Left colon (tissue), 2 donors: ENCODE measurements at regions not wholly inside any gene's neighbourhood (a gene's known extent, or its start where the extent isn't known, plus 50 kb on each side); places are given as distances from the start of the nearest gene placed in this dataset.
A peak's percentile ranks its signal among the peaks of the same experiment; 100 is the strongest.

Source experiments
- ATAC-seq: fragments of 200-7000 bp; cut with Tn5 transposase; one replicate; pipeline ENCODE4 v1.9.1; 2020; ENCODE audit warnings: mild to moderate bottlenecking, moderate library complexity
- DNase-seq, 2 donors: peaks; one replicate each; pipeline ENCODE4 v3.0.0-alpha.2; 2020
- intact Hi-C, 2 donors: fragments of 100-400 bp; cut with DNase I in 1 of 2; cut with micrococcal nuclease in 1 of 2; formaldehyde crosslinking; loops; one replicate each; pipeline versions ENCODE4 v1.11.2 to v1.14.0; 2022; cut with DNase I, micrococcal nuclease
- donor health status: DM: no; HTN: no; CAD: no.
- donor health status: DM: yes; HTN: yes; CAD: no.

DNA sequence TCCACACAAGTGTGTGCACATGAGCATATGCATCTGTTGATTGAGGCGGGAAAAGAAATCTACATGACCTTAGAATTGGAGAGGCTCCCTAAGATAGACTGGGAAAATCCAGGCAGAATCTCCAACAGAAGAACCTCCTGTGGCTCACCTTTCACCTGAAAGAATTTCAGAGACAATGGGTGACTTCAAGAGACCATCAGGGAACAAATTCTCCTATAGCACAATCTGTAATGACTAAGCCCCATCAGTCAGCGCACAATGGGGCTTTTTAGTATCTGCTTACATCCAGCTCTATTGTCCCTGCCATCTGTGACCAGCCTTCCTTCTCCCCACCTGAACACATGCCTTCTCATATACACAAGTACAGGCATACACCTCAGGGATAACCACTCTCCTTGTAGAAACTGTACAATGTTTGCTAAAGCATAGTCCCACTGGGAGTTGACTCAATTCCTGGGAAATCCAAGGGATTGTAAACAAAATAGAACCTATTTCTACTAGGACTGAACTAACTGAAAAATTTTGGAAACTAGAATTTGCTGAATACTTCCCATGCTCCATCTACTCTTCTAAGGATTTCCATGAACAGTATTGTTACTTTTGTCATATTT, 150.8 kb upstream of the STXBP5 start:
- DNase-seq (no peak), ATAC-seq (no peak)
- intact Hi-C loops = no loop called here

DNA sequence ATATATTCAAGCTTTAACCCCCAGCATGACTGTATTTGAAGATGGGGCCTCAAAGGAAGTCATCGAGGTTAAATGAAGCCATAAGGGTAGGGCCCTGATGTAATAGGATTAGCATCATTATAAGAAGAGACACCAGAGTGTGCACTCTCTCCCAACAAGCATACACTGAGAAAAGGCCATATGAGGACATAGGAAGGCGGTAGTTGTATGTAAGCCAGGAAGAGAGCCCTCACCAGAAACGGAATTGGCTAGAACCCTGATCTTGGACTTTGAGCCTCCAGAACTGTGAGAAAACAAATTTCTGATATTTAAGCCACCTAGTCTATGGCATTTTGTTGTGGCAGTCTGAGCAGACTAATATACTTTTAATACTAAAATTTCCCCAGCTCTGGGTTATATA, 150.1 kb upstream of the STXBP5 start:
- DNase-seq = no peak
- ATAC-seq = no peak
- intact Hi-C loops = no loop called here

DNA sequence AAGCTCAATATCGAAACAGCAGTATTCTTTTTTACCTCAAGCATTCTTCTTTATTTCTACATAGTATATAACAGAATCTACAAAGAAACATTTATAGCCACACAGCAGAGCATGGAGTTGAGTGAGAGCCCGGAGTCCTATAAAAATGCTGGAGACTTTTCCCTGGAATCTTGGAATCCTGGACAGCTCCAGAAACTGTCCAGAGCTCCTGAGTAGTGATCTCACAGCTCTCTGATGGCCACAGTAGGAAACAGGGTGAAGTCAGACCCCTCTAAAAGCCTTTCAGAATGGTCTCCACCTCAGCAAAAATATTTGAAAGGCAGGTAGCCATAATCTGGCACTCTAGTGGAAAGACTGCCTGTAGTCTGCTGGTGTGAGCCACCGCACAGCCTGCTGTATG, 149.3 kb upstream of the STXBP5 start:
- no peak for DNase-seq
- intact Hi-C loops = no loop called here
- no peak for ATAC-seq

DNA sequence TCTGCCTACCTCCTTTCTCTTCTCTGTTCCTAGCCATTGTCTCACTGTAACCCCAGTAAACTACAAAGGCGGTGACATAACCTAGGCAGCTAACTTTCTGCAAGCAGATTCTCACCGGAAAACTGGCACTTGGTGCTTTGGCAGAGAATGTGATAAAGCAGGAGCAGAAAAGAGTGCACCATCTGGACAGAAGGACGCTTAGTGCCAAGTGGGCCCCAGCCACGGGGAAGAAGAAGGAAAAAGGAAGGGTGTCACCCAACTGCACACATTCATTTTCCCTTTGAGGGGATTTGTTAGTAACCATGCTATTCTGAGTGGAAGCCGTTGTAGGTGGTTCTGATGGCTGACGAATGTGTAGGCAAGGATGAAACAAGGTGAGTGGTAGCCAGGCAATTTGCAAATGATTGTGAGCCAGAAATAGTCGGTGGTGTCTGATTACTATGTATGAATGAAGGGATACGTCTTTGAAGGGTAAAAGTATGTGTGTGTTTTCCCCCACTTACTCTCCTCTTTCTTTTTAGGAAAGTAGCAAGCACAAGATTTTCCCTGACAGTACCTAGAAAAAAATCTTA, 148.3 kb upstream of the STXBP5 start:
- intact Hi-C loops = no loop called here
- no peak for DNase-seq
- ATAC-seq = no peak

DNA sequence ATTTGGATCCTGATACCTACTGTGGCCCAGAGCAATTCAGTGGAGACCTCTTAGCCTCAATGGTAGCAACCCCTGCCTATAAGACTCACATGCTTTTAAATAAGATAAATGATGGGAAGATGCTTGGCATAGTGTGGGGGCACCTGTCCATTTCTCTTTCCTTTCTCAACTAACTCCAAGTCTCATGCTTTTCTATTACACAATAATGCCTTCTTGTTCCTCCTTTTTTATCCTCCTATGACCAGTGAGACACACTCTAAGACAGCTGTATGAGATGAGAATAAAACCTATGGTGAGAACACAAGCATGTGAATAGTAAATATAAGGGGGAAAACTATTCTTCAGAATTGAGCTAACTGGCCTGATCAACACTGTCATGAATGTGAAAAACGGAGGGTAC, 147.0 kb upstream of the STXBP5 start:
- DNase-seq (no peak), ATAC-seq (no peak)
- intact Hi-C loops = no loop called here

DNA sequence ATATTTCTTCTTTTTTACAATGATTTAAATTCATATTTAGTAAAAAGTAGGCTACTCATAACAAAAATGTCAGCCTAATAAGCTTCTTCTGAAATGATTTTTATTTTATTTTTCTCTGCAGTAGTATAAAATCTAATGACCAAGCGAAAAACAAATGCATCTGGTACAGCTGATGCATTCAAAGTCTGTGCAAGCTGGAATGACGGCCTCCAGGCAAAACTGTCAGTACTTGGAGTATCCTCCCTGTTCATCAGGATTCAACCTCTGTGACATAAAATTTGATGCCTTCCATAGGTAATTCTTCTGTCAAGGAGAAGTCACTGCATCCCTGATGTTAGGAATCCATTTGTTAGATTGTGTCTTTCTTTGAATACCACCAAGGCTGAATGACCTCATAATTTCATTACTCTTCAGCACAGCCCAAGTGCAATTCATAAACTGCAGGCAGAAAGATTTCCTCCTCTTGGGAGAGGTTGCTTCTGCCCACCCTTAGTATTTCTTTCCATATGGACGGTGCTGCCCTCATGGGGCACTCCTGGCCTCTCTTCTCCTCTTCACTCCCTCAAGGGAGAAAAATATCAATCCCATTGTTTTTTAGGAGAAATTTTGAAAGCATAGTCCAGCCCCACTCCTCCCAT, 146.4 kb upstream of the STXBP5 start:
- ATAC-seq (no peak), DNase-seq (no peak)
- intact Hi-C loops = no loop called here

DNA sequence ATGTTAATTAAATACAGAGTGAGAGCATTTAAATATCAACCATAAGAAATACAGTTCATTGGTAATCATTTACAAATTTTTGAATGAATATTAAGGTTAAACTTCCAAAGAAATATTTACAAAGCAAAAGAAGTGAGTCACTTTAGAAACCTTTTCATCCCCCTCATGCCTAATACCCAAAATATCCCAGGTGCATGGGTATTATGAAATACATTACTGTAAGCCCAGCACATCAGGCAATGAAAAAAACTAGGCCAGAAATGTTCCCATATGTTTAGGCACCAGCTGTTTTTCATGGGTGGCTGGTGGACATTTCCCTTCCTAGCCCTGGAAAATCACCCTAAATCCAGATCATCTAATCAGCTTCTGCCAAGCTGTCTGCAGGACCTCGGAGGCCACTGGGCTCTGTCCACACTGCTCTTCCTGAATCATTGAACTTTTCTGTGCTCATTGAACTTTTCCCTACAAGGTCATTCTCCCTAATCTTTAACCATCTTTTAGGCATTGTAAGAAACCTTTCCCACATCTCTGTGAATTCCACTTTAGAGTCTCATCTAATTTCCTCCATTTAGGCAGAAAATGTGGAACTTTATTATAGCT, 145.3 kb upstream of the STXBP5 start:
- DNase-seq (no peak), ATAC-seq (no peak)
- intact Hi-C loops = no loop called here

DNA sequence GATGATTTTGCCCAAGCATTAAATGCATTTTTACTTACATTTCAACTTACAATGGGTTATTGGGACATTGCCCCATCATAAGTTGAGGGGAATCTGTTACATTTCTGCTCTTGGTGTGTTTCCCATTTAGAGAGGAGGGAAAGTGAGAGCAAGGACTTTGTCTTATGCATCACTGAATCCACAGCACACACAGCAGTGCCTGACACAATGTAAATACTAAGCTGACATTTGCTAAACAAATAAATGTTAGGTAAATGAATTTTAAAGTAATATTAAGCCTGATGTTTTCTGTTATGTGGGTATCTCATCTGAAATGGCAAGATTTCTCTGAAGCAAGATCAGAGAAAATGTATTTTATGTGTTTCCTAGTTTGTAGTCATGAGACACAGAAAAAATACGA, 143.6 kb upstream of the STXBP5 start:
- intact Hi-C loops = no loop called here
- ATAC-seq (peak; percentile 67), DNase-seq (no peak)

DNA sequence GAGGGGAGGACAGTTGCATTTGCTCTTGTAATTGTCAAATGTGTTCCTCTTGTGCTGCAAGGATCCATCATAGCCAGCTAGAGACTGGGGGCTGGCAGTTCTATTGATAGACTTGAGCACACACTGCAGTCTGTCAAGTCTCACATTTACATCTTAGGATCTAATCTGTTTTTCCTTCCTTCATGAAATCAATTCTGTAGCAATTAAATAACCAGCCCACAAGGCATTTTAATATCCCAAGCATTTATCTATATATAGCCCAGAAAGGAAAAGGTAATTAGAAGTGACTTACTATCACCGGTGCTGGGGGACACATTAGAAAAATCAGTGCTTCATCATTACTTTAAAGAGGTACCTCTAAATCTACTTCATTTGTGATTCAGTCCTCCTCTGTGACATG, 143.0 kb upstream of the STXBP5 start:
- intact Hi-C loops = no loop called here
- DNase-seq = no peak

DNA sequence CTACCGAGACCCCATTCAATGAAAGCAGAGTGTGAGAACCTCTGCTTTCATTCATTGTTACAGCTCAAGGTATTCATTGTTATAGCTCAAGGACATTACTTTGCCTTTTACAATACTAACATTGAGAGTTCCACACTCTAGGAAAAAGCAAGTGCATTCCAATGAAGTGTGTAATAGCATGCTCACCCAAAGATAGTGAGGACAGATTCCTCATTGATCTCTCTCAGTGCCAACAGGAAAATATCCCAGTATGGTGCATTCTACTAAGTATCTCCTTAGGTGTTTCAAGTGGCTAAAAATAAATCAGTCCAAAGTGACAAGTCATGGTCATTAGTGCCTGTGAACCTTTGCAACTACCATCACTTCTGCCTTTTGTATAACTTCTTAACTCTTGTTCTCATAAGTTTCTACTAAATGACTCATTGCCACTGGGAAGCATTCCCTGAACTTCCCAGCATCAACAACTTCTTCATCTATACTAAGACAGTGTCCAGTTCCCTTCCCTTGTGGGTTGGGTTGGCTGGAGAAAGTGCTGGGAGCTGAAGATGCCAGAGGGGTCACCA, 140.7 kb upstream of the STXBP5 start:
- intact Hi-C loops = no loop called here
- ATAC-seq (peak; percentile 27), DNase-seq (no peak)

More for the DNA sequence above, 143.0 kb upstream of the STXBP5 start:
- no peak for ATAC-seq

DNA sequence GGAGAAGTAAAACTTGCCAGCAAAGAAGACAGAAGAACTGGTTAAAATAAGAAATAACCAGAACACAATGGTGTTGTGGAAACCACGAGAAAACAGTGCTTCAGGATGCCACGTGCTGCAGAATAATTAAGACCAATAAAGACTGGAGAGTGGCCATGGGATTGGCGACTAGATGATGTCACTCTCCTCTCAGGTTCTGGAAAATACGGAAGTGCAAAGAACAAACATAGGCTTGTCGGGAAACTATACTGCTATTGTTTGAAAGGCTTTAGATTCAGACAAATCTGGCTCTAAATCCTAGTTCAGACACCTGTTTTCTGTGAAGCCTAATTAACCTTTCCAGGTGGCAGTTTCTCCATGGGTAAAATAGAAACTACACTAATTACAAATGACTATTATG, 138.4 kb upstream of the STXBP5 start:
- intact Hi-C loops = no loop called here
- DNase-seq = peak; percentile 11 to 42
- peak; percentile 99 for ATAC-seq

DNA sequence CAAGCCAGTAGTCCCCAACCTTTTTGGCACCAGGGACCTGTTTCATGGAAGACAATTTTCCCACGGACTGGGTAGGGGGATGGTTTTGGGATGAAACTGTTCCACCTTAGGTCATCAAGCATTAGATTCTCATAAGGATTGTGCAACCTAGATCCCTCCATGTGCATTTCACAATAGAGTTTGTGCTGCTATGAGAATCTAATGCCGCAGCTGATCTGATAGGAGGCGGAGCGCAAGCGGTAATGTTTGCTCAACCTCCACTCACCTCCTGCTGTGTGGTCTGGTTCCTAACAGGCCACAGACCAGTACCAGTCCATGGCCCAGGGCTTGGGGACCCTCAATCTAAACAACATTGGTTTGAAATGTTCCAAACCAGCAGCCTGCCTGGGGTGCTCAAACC, 137.0 kb upstream of the STXBP5 start:
- DNase-seq (no peak), ATAC-seq (no peak)
- intact Hi-C loops = no loop called here

DNA sequence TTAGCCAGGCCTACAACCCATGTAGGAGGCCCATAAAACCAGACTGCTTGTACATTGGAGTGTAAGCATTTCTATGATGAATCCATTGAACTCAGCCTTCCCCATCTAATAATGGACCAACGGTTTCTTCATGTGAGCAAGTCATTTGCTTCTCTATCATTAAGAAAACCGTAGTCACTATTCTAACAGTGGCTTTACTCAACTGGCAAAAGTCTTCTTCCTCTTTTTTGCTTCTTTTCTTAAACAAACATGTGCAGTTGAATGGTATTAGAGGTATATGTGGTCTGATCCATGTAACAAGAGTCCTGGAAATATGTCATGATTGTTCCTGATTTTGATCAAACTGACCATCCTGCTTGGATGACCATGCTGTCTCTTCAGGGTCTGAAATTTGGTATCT, 132.4 kb upstream of the STXBP5 start:
- intact Hi-C loops = no loop called here
- ATAC-seq (no peak), DNase-seq (no peak)

DNA sequence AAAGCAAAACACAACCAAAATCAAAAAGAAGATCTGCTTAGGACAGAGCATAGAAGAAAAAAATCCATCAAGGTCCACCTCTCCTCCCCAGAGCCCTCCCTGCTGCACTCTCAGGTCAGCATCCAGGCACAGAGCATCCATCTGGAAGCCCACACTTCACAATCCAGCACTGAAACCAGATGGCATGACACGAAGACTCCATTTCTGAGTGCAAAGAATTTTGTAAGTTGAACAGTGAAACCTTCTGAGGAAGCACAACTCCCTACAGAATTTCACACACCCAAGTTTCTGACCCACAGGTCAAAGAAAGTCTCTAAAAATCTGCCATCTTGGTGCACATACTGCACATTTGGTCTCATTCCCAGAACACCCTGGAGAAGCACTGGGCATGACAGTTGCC, 128.8 kb upstream of the STXBP5 start:
- DNase-seq = no peak
- intact Hi-C loops = no loop called here
- no peak for ATAC-seq

DNA sequence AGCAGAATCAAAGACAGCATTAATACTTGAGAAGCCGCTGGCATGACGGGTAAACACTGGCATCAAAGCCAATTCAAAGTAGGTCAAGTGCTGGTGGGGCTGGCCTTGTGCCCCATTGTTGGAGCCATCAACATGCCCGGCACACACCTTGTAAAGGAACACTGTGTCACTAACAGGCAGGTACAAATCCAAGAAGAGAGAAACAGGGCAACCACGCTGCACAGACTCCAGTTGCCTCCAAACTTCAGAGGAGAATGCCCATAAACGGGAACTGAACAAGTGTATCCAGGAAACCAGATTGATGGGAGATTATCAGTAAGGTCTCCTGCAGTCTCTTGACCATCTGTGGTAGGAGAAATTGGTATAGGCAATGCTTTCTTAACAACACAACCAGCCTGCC, 127.0 kb upstream of the STXBP5 start:
- ATAC-seq (no peak), DNase-seq (no peak)
- intact Hi-C loops = no loop called here

DNA sequence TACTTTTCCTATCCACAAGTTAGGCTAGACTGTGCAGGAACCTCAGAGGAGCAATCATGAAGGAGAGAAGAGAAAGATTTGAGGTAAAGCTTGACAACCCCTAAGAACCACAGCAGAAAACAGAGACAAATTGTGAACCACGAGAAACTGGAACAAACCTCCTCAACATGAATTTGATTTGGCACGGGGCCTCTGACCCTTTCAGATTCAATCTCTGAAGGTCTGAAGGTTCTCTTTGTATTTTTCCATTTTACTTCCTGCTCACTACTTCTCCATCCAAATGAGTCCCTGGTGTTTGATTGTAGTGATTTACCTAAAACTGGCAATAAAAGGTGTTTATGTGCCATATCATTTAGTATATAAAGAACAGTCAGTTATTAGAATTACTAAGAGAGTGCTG, 126.1 kb upstream of the STXBP5 start:
- ATAC-seq (peak; percentile 55), DNase-seq (no peak)
- intact Hi-C loops = no loop called here

DNA sequence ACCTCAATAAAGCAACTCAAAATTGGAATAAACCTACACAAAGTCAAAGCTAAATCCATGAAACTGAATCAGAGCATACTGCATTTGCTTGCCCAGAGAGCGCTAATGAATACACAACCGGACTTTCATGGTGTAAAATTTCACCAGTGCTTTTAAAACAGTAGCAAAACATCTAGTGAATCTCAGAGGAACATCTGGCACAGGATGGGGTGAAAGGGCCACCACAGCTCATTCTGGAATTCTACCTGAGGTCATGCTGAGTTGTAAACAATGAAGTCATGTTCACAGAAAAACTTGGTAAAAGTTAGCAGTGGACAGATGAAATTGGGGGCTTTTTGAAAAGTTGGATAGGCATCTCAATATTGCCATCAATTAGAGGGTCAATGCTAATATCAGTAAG, 125.6 kb upstream of the STXBP5 start:
- no peak for ATAC-seq
- intact Hi-C loops = no loop called here
- DNase-seq = no peak

DNA sequence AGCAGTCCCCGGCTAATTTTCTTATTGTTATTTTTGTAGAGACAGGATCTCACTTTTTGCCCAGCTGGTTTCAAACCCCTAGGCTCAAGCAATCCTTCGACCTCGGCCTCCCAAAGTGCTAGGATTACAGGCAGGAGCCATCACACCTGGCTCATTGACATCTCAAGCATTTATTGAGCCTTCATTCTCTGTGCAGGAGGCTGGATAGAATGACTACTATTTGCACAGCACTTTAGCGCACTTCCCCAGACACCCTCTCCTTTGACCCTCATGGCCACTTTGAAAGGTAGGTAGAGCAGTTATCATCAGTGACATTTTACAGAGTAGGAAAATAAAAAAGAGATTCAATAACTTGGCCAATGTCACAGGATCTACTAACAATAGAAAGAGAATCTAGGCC, 124.0 kb upstream of the STXBP5 start:
- ATAC-seq = peak; percentile 71
- intact Hi-C loops = no loop called here
- DNase-seq = no peak

DNA sequence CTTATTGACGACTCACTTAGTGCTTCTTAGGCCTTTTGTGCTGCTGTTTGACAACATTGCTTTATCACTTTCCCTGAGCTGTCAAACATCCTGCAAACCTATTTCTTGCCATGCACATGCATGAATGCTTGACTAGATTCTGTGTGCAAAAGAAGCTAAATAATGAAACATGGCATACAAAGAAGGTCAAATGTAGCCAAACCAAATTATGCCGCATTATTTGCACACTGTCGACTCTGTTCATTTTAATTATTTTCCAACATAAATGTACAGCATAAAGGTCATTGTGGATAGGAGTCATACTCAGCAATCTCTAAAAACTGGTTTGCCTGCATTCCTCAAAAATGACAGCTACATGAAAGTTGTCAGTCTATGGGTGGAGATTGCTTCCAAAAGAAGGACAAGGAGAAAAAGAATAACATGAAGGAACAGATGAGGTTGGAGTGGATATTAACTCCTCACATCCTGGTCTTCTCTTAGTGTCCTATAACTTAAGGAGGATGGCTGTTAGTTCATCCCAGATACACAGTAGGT, 123.1 kb upstream of the STXBP5 start:
- no peak for DNase-seq
- intact Hi-C loops = no loop called here
- peak; percentile 86 for ATAC-seq

DNA sequence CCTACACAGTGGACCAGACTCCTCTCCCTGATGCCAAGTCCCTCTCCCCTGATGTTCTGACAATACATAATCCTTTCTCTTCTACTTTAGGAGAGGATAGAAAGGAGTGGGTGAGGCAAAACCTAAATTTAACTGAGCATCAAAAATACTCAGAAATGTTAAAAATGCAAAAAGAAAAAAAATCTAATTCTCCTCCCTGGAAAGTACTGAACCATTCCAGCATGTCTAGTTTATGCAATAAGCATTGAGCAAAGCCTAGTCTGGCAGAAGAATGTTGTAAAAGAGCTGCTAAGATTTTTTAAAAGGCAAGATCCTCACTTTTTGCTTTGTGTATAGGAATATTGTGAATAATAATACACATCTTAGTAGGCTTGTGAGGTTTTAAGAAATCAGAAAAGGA, 116.6 kb upstream of the STXBP5 start:
- intact Hi-C loops = no loop called here
- no peak for DNase-seq

More for the DNA sequence above, 116.6 kb upstream of the STXBP5 start:
- no peak for ATAC-seq
